ENCODE measurements at regions not wholly inside any gene's neighbourhood (a gene's known extent, or its start where the extent isn't known, plus 50 kb on each side); places are given as distances from the start of the nearest gene placed in this dataset.

GRCh38 chr18:46222093-46222492 lies 117.9 kb downstream of the HAUS1 start:
- Mint-ChIP-seq H3K27me3 (ENCODE audit: low read depth, unreplicated experiment) (no peaks in the 10 kb centered on the region), H3K27ac (ENCODE audit: unreplicated experiment) (no peak overlapping the region), H3K4me3 (ENCODE audit: unreplicated experiment) (no peak overlapping the region), H3K4me1 (ENCODE audit: low read depth, unreplicated experiment) (peaks cover 26% of the 10 kb centered on the region), H3K36me3 (ENCODE audit: low read depth, unreplicated experiment) (peaks cover 4% of the 10 kb centered on the region), H3K9me3 (ENCODE audit: unreplicated experiment) (no peaks in the 10 kb centered on the region)
- no peak for TF ChIP-seq EZH2 (IDR thresholded peaks at IDR 0.05; ENCODE audit: insufficient read depth, low read length)
- no peak for TF ChIP-seq CTCF (IDR thresholded peaks at IDR 0.05; ENCODE audit: insufficient read depth, low read depth, low read length)
- no peaks in the 10 kb centered on the region for H3K9me3 ChIP-seq (ENCODE audit: insufficient read depth, low read depth, low read length)
- H3K79me2 ChIP-seq (ENCODE audit: insufficient read depth, low read length) = peaks cover 54% of the 10 kb centered on the region
- no peak overlapping the region for H3K27ac ChIP-seq (ENCODE audit: low read depth, low read length)
- peaks cover 53% of the 10 kb centered on the region for H4K20me1 ChIP-seq (ENCODE audit: insufficient read depth, low read length)
- H3K36me3 ChIP-seq (ENCODE audit: insufficient read depth, low read length) = no peaks in the 10 kb centered on the region
- no peaks in the 10 kb centered on the region for H3K27me3 ChIP-seq (ENCODE audit: insufficient read depth, low read length)
- no peak overlapping the region for H2AFZ ChIP-seq (ENCODE audit: low read depth, low read length)
- H3K4me3 ChIP-seq (ENCODE audit: insufficient read depth, low read depth, low read length) = no peak overlapping the region
- no peak overlapping the region for H3K4me2 ChIP-seq (ENCODE audit: low read length)
- DNase-seq (ENCODE audit: low read depth) (no peak), FAIRE-seq (no peak)
- no peak overlapping the region for H3K9ac ChIP-seq (ENCODE audit: low read length)
- peaks cover 10% of the 10 kb centered on the region for H3K4me1 ChIP-seq (ENCODE audit: insufficient read depth, low read length)

DNA sequence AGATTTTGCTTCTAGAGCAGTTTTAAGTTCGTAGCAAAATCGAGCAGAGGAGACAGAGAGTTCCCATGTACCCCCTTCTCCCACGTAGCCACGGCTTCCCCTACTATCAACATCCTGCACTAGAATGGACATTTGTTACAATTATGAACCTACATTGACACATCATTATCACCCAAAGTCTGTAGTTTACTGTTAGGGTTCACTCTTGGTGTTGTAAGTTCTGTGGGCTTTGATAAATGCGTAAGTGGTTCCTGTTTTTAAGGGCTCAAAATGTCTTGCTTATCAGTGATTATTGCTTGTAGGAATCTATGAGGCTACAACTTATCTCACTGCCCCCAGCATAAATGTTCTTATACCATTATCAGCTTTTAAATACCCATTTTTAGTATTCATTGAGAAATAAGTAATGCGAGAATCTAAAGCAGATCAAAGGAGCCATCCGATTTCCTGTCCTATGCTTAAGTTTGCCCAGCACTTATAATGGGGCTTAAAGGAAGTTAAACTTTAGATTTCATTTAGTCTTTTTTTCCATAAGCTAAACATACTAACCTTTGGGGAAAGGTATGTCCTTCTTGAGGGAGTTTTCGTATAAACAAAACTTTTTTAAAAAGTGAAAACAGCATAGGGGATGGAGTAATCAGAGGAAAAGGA lies 118.7 kb downstream of the HAUS1 start:
- no peaks in the 10 kb centered on the region for H3K9me3 ChIP-seq (ENCODE audit: insufficient read depth, low read depth, low read length)
- H3K27me3 ChIP-seq (ENCODE audit: insufficient read depth, low read length) = no peaks in the 10 kb centered on the region
- H2AFZ ChIP-seq (ENCODE audit: low read depth, low read length) = no peak overlapping the region
- H3K36me3 ChIP-seq (ENCODE audit: insufficient read depth, low read length) = no peaks in the 10 kb centered on the region
- H3K9ac ChIP-seq (ENCODE audit: low read length) = no peak overlapping the region
- FAIRE-seq (no peak), DNase-seq (ENCODE audit: low read depth) (no peak)
- no peak overlapping the region for H3K4me2 ChIP-seq (ENCODE audit: low read length)
- Mint-ChIP-seq H3K27ac (ENCODE audit: unreplicated experiment) (no peak overlapping the region), H3K4me1 (ENCODE audit: low read depth, unreplicated experiment) (peaks cover 26% of the 10 kb centered on the region), H3K27me3 (ENCODE audit: low read depth, unreplicated experiment) (no peaks in the 10 kb centered on the region), H3K36me3 (ENCODE audit: low read depth, unreplicated experiment) (peaks cover 3% of the 10 kb centered on the region), H3K9me3 (ENCODE audit: unreplicated experiment) (no peaks in the 10 kb centered on the region), H3K4me3 (ENCODE audit: unreplicated experiment) (no peak overlapping the region)
- peaks cover 10% of the 10 kb centered on the region for H3K4me1 ChIP-seq (ENCODE audit: insufficient read depth, low read length)
- H4K20me1 ChIP-seq (ENCODE audit: insufficient read depth, low read length) = peaks cover 51% of the 10 kb centered on the region
- no peak overlapping the region for H3K4me3 ChIP-seq (ENCODE audit: insufficient read depth, low read depth, low read length)
- peaks cover 54% of the 10 kb centered on the region for H3K79me2 ChIP-seq (ENCODE audit: insufficient read depth, low read length)
- no peak overlapping the region for H3K27ac ChIP-seq (ENCODE audit: low read depth, low read length)
- no peak for TF ChIP-seq EZH2 (IDR thresholded peaks at IDR 0.05; ENCODE audit: insufficient read depth, low read length)
- TF ChIP-seq CTCF (IDR thresholded peaks at IDR 0.05; ENCODE audit: insufficient read depth, low read depth, low read length) = no peak

DNA sequence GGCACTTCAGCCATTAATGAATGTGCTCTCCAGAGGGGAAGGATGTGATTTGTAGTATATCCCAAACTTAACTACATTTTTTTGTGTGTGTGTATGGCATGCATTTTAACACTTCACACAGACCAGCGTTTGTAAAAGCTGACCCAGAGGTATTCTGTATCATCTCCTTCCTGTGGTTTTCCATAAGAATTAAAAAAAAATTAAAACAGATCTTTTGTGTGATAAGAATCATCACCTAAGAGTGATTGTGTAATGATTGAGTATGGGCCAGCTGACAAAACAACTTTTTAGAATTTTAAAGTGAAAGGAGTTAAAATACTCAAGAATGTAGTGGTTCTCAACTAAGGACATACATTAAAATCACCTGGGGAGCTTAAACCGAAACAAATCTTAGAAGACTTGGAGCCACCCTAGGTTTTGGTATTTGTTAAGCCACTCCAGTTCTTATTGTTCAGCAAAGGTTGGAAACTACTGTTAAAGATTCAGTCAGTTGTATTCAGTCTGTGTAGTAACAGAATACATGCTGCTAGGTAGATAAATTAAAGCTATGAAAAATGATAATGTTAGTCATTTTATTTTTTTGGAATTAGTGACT lies 120.1 kb downstream of the HAUS1 start:
- Histone ChIP-seq H3K27me3 (ENCODE audit: insufficient read depth, low read length) (no peaks in the 10 kb centered on the region), H3K4me3 (ENCODE audit: insufficient read depth, low read depth, low read length) (no peak overlapping the region), H3K4me1 (ENCODE audit: insufficient read depth, low read length) (peaks cover 10% of the 10 kb centered on the region), H3K79me2 (ENCODE audit: insufficient read depth, low read length) (peaks cover 46% of the 10 kb centered on the region), H4K20me1 (ENCODE audit: insufficient read depth, low read length) (peaks cover 43% of the 10 kb centered on the region), H3K4me2 (ENCODE audit: low read length) (no peak overlapping the region), H3K9ac (ENCODE audit: low read length) (no peak overlapping the region), H2AFZ (ENCODE audit: low read depth, low read length) (no peak overlapping the region), H3K36me3 (ENCODE audit: insufficient read depth, low read length) (no peaks in the 10 kb centered on the region), H3K9me3 (ENCODE audit: insufficient read depth, low read depth, low read length) (no peaks in the 10 kb centered on the region), H3K27ac (ENCODE audit: low read depth, low read length) (no peak overlapping the region)
- no peak for TF ChIP-seq EZH2 (IDR thresholded peaks at IDR 0.05; ENCODE audit: insufficient read depth, low read length)
- TF ChIP-seq CTCF (IDR thresholded peaks at IDR 0.05; ENCODE audit: insufficient read depth, low read depth, low read length) = no peak
- H3K36me3 Mint-ChIP-seq (ENCODE audit: low read depth, unreplicated experiment) = peaks cover 1% of the 10 kb centered on the region
- H3K27me3 Mint-ChIP-seq (ENCODE audit: low read depth, unreplicated experiment) = no peaks in the 10 kb centered on the region
- DNase-seq (ENCODE audit: low read depth) (peak; percentile 55), FAIRE-seq (peak; percentile 39)
- no peak overlapping the region for H3K4me3 Mint-ChIP-seq (ENCODE audit: unreplicated experiment)
- H3K9me3 Mint-ChIP-seq (ENCODE audit: unreplicated experiment) = no peaks in the 10 kb centered on the region
- H3K4me1 Mint-ChIP-seq (ENCODE audit: low read depth, unreplicated experiment) = peaks cover 26% of the 10 kb centered on the region
- peak overlapping the region; percentile 24 for H3K27ac Mint-ChIP-seq (ENCODE audit: unreplicated experiment)

Data from astrocyte (in vitro differentiated cells and primary cell).